Activated CD8-positive, alpha-beta memory T cell treated with anti-CD3 and anti-CD28 coated beads, Interleukin-2, amount 10 ng/mL, durations not matched to agents 7 days and 5 days (primary cell): ENCODE measurements at regions not wholly inside any gene's neighbourhood (a gene's known extent, or its start where the extent isn't known, plus 50 kb on each side); places are given as distances from the start of the nearest gene placed in this dataset.

ENCODE experiments used
- ATAC-seq: fragments of 150-1000 bp; cut with Tn5 transposase; one replicate; pipeline ENCODE4 v1.10.0; 2021; ENCODE audit warnings: moderate library complexity
- CTCF ChIA-PET: fragments of 350-600 bp; sonication (Branson Sonifier 250); formaldehyde crosslinking; loops from one replicate; lab custom pipeline; 2021; ENCODE audit warnings: antibody characterized with exemption; lab: Charles Lee
- DNase-seq: peaks from one replicate; pipeline ENCODE4 v3.0.0-alpha.2; 2020
- H3K27ac Mint-ChIP-seq: one replicate; pipeline ENCODE4 v1.8.0; 2021; ENCODE audit warnings: mild to moderate bottlenecking, mixed read lengths
- H3K27me3 Mint-ChIP-seq: one replicate; pipeline ENCODE4 v1.8.0; 2021; ENCODE audit warnings: mixed read lengths
- H3K36me3 Mint-ChIP-seq: one replicate; pipeline ENCODE4 v1.8.0; 2021; ENCODE audit warnings: mild to moderate bottlenecking, mixed read lengths
- H3K4me1 Mint-ChIP-seq: one replicate; pipeline ENCODE4 v1.8.0; 2021; ENCODE audit warnings: mixed read lengths
- H3K4me3 Mint-ChIP-seq: one replicate; pipeline ENCODE4 v1.8.0; 2021; ENCODE audit warnings: mild to moderate bottlenecking, moderate library complexity, mixed read lengths
- H3K9me3 Mint-ChIP-seq: one replicate; pipeline ENCODE4 v1.8.0; 2022; ENCODE audit warnings: low read depth, mixed read lengths

DNA sequence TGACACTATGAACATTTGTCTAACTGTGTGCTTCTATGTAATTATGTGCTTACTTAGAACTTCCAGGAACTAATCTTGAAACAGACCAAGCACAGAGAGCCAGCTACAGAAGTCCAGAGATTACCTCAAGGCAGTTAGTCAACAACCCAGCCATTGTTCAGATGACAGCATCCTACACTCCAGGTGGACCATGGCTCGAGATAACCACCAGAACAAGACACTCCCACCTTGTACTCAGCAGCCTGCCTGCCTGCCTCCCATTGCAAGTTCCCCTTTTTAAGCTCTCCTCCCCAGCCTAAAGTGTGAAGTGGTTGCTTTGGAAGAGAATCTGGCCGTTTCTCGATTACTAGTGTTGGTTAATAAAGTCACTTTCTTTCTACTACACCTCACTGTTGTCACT is 1080.6 kb upstream of the LRRN3 start:
- Mint-ChIP-seq H3K27me3 (no peaks in the 10 kb centered on the region), H3K9me3 (no peaks in the 10 kb centered on the region), H3K4me1 (no peaks in the 10 kb centered on the region), H3K36me3 (no peaks in the 10 kb centered on the region), H3K4me3 (no peak overlapping the region), H3K27ac (no peak overlapping the region)
- CTCF ChIA-PET: no interaction called here
- ATAC-seq: no peak
- no peak for DNase-seq

DNA sequence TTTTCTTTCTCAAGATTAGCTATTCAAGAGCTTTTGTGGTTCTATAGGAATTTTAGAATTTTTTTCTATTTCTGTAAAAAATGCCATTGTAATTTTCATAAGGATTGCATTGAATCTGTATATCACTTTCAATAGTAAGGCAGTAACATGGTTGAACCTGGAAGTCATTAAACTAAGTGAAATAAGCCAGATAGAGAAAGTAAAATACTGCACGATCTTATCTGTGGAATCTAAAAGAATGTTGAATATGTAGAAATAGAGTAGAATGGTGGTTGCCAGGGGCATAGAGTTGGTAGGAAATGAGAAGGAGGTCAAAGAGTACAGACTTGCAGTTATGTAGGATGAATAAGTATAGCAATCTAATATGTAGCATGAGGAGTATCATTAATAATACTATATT is 1073.5 kb upstream of the LRRN3 start:
- Mint-ChIP-seq H3K27me3 (no peaks in the 10 kb centered on the region), H3K27ac (no peak overlapping the region), H3K4me3 (no peak overlapping the region), H3K9me3 (no peaks in the 10 kb centered on the region), H3K36me3 (no peaks in the 10 kb centered on the region), H3K4me1 (no peaks in the 10 kb centered on the region)
- ATAC-seq (no peak), DNase-seq (no peak)
- CTCF ChIA-PET: no interaction called here

DNA sequence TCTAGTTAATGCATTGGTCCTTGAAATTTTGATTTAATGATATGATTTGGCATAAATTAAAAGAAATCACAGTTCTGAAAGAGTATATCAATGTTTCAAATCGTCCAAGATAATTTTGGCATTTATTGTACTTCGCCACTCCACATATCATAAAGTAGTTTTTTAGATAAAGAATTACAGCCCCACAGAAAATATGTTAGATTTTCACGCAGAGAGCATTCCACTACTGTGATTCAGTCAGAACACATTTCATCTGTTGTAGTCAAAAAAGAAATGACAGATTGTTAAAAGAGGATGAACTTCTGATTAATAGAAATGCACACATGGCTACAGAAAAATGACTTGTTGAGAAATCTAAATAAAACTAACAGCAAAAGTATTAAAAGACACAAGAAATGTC is 1063.5 kb upstream of the LRRN3 start:
- no peaks in the 10 kb centered on the region for H3K4me1 Mint-ChIP-seq
- no peaks in the 10 kb centered on the region for H3K9me3 Mint-ChIP-seq
- ATAC-seq (no peak), DNase-seq (no peak)
- no peaks in the 10 kb centered on the region for H3K36me3 Mint-ChIP-seq
- H3K27me3 Mint-ChIP-seq: no peaks in the 10 kb centered on the region
- no peak overlapping the region for H3K27ac Mint-ChIP-seq
- no peak overlapping the region for H3K4me3 Mint-ChIP-seq
- CTCF ChIA-PET: no interaction called here

DNA sequence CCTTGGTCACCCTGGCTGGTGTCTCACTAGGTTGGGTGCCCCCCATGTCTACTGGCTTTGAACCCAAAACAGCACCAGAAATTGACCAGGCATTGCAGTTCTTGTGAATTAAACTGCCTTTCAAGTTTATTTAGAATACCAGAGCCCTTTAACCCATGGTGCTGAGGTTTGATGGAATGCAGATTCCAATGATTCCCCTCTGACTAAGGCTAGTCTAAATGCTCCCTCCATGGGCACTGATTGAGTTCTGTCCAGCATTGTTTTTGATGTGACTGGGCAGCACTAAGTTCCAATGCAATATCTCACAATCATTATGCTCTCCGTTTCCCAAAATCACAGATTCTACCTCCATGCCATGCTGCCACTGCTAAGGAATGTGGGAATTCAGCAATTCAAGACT is 1047.4 kb upstream of the LRRN3 start:
- CTCF ChIA-PET: no interaction called here
- Mint-ChIP-seq H3K27me3 (no peaks in the 10 kb centered on the region), H3K36me3 (no peaks in the 10 kb centered on the region)

DNA sequence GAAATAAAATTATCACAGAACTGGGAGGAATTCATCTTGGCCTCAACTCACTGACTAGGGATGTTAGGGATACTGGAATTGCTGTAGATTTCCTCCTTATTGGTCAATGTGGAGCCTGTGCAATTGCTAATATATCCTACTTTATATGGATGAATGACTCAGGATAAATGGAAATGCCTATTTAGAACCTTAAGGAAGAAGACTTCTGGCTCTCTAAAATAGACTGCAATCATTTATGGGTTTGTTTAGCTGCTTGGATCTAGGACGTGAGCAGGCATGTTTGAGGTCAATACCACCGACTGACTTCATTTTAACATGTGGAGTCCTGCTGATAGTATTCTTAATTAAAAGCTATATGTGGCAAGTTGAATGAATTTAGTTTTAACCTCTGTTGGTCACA is 1040.1 kb upstream of the LRRN3 start:
- H3K4me1 Mint-ChIP-seq: no peaks in the 10 kb centered on the region
- CTCF ChIA-PET: no interaction called here
- H3K27me3 Mint-ChIP-seq: no peaks in the 10 kb centered on the region
- H3K36me3 Mint-ChIP-seq: no peaks in the 10 kb centered on the region
- ATAC-seq (no peak), DNase-seq (no peak)
- H3K27ac Mint-ChIP-seq: no peak overlapping the region
- no peaks in the 10 kb centered on the region for H3K9me3 Mint-ChIP-seq
- no peak overlapping the region for H3K4me3 Mint-ChIP-seq

More for the DNA sequence above, 1047.4 kb upstream of the LRRN3 start:
- DNase-seq (no peak), ATAC-seq (no peak)
- no peaks in the 10 kb centered on the region for H3K4me1 Mint-ChIP-seq
- no peaks in the 10 kb centered on the region for H3K9me3 Mint-ChIP-seq
- no peak overlapping the region for H3K4me3 Mint-ChIP-seq
- H3K27ac Mint-ChIP-seq: no peak overlapping the region

DNA sequence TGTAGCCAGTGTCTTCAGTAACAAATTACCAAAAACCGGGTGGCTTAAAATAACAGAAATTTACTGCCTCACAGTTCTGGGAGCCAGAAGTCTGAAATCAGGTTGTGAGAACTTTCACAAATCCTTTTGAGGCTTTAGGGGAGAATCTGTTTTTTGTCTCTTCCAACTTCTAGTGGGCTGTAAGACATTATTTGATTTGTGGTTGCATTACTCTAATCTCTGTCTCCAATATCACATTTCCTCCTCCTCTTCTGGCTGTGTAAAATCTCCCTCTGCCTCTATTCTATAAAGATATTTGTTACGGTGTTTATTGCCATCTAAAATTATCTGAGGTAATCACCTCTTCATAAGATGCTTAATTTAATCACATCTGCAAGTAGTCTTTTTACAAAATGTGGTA is 1039.6 kb upstream of the LRRN3 start:
- Mint-ChIP-seq H3K4me3 (no peak overlapping the region), H3K27ac (no peak overlapping the region), H3K27me3 (no peaks in the 10 kb centered on the region), H3K4me1 (no peaks in the 10 kb centered on the region), H3K9me3 (no peaks in the 10 kb centered on the region), H3K36me3 (no peaks in the 10 kb centered on the region)
- DNase-seq: no peak
- CTCF ChIA-PET: no interaction called here
- ATAC-seq: no peak

DNA sequence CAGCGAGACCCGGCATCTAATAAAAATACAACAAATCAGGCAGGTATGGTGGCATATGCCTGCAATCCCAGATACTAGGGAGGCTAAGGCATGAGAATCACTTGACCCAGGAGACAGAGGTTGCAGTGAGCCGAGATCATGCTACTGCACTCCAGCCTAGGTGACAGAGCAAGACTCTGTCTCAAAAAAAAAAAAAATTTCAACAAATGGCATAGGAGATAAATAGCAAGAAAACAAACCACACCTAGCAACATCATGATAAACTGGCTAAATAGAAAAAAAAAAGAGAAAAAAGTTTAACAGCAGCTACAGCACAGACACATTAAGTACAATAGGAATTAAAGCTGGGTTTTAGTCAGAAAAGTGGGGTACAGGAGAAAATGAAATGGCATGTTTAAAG is 1034.6 kb upstream of the LRRN3 start:
- DNase-seq (no peak), ATAC-seq (no peak)
- no peak overlapping the region for H3K27ac Mint-ChIP-seq
- H3K4me3 Mint-ChIP-seq: no peak overlapping the region
- CTCF ChIA-PET: no interaction called here
- no peaks in the 10 kb centered on the region for H3K27me3 Mint-ChIP-seq
- H3K4me1 Mint-ChIP-seq: no peaks in the 10 kb centered on the region
- H3K9me3 Mint-ChIP-seq: no peaks in the 10 kb centered on the region
- no peaks in the 10 kb centered on the region for H3K36me3 Mint-ChIP-seq

DNA sequence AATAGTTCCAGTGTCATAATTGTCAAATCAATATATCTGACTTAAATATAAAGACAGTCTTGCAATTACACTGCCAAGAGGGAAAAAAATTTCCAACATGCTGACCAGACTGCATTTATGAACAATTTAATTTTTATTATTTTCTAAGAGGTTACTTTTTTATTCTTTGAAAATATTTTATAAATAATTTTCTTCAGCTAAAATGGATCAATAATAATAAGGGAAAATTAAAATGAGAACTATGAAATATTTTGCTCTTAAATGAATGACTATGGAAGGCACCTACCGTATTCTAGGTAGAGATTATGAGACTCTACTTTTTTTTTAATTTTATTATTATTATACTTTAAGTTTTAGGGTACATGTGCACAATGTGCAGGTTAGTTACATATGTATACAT is 1032.5 kb upstream of the LRRN3 start:
- Mint-ChIP-seq H3K4me3 (no peak overlapping the region), H3K36me3 (no peaks in the 10 kb centered on the region), H3K9me3 (no peaks in the 10 kb centered on the region), H3K27ac (no peak overlapping the region), H3K4me1 (no peaks in the 10 kb centered on the region), H3K27me3 (no peaks in the 10 kb centered on the region)
- no peak for DNase-seq
- ATAC-seq: no peak
- CTCF ChIA-PET: no interaction called here

DNA sequence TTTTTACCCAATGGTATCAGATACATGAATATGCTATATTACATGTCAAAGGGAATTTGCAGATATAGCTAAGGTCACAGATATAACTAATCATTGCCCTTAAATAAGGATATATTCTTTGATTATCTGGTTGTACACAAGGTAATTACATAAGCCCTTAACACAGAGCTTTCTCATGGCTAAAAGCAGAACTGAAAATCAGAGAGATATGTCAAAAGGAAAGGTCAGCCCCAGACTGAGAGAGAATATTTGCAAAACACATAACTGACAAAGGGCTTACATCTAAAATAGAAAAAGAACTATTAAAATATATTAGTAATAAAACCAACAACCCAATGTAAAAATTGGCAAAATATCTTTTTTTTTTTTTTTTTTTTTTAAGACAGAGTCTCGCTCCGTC is 1029.5 kb upstream of the LRRN3 start:
- Mint-ChIP-seq H3K36me3 (no peaks in the 10 kb centered on the region), H3K9me3 (no peaks in the 10 kb centered on the region), H3K27ac (no peak overlapping the region), H3K4me1 (no peaks in the 10 kb centered on the region), H3K4me3 (no peak overlapping the region), H3K27me3 (no peaks in the 10 kb centered on the region)
- ATAC-seq (no peak), DNase-seq (no peak)
- CTCF ChIA-PET: no interaction called here

DNA sequence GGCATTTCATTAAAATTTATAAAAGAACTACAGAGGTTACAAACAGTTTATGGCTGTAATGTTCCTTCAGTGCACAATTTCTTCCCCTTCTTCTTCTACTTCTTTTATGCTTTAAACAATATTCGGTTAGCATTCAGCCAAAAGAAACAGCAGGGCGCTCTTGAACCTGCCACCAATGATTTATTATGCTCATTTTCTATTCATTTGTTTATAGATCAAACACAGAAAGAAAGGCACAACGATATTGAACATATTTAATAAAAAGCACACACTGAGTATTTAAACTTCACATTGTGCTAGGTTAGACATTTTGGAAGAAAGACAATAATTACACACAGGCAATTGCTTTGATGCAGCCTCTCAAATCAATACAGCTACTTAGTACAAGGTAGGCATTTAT is 1025.8 kb upstream of the LRRN3 start:
- H3K4me1 Mint-ChIP-seq: no peaks in the 10 kb centered on the region
- no peak for ATAC-seq
- no peak overlapping the region for H3K4me3 Mint-ChIP-seq
- H3K27ac Mint-ChIP-seq: no peak overlapping the region
- H3K27me3 Mint-ChIP-seq: no peaks in the 10 kb centered on the region
- no peaks in the 10 kb centered on the region for H3K9me3 Mint-ChIP-seq
- DNase-seq: no peak
- CTCF ChIA-PET: no interaction called here
- no peaks in the 10 kb centered on the region for H3K36me3 Mint-ChIP-seq

DNA sequence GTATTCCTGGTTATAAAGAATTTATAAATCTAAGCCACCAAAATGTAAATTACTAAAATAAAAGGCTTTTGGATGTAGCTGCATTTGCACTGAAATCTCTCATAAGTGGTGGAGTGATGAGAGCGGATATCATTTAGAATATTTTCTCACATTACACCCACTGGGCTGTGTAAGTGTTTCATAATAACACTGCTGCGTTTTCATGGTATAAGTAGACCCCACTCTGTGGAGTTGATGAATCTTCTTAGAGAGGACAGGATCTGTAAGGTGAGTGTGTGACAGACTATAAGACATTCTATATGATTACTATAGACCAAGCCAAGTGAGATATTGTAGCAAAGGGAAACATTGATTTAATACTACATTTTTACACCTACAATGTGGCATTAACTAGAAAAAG is 1024.1 kb upstream of the LRRN3 start:
- no peaks in the 10 kb centered on the region for H3K36me3 Mint-ChIP-seq
- H3K4me1 Mint-ChIP-seq: no peaks in the 10 kb centered on the region
- H3K27me3 Mint-ChIP-seq: no peaks in the 10 kb centered on the region
- no peaks in the 10 kb centered on the region for H3K9me3 Mint-ChIP-seq
- no peak overlapping the region for H3K4me3 Mint-ChIP-seq
- DNase-seq (no peak), ATAC-seq (no peak)
- CTCF ChIA-PET: no interaction called here
- H3K27ac Mint-ChIP-seq: no peak overlapping the region

DNA sequence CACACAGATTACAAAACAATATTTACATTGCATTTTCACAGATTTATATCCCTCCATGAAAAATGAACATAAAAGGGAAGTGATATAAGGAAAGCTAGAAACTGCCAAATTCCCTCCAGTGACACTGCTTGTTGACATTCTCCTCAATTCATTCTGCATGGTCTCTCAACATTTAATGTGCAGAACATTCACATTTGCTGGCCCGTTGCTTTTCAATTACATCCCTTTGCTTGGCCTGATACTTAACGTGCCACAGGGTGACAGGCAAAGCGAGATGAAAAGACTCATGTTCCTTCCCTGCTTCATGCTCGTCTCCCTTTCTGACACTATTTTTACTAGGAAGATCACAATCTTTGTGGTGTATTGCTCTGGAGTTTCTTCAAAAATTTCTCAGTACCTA is 1019.7 kb upstream of the LRRN3 start:
- no peaks in the 10 kb centered on the region for H3K36me3 Mint-ChIP-seq
- no peak overlapping the region for H3K27ac Mint-ChIP-seq
- H3K4me3 Mint-ChIP-seq: no peak overlapping the region
- H3K4me1 Mint-ChIP-seq: no peaks in the 10 kb centered on the region
- ATAC-seq (no peak), DNase-seq (no peak)
- H3K9me3 Mint-ChIP-seq: no peaks in the 10 kb centered on the region
- H3K27me3 Mint-ChIP-seq: no peaks in the 10 kb centered on the region
- CTCF ChIA-PET: no interaction called here

DNA sequence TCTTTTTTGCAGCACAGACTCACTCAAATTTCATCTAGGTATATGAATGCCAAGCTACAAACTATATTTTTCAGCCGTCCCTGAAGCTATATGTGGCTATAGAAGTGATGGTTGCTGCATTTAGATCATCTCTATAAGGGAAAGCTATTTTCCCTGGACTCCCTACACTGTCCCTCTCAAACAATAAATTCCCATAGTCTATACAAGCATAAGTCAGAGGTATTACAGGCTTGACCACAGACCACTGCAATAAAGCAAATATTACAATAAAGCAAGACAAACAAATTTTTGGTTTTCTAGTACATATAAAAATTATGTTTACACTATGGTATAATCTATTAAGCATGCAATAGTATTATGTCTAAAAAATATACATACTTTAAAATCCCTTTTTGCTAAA is 1015.5 kb upstream of the LRRN3 start:
- H3K9me3 Mint-ChIP-seq: peaks cover 2% of the 10 kb centered on the region
- no peak for DNase-seq
- no peak overlapping the region for H3K4me3 Mint-ChIP-seq
- ATAC-seq: no peak
- no peak overlapping the region for H3K27ac Mint-ChIP-seq
- no peaks in the 10 kb centered on the region for H3K36me3 Mint-ChIP-seq
- no peaks in the 10 kb centered on the region for H3K27me3 Mint-ChIP-seq
- CTCF ChIA-PET: no interaction called here
- H3K4me1 Mint-ChIP-seq: no peaks in the 10 kb centered on the region

DNA sequence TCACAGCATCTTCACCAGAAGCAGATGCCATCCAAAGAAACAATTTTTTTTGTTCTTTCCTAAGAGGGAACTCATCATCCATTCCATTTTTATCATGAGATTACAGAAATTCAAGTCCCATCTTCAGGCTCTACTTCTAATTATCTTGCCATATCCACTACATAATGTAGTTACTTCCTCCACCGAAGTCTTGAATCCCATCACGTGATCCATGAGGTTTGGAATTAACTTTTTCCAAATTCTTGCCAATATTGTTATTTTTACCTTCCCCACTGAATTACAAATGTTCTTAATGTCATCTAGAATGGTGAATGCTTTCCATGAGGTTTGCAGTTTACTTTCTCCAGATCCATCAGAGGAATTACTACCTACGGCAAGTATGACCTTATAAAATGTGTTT is 1014.7 kb upstream of the LRRN3 start:
- no peak for ATAC-seq
- Mint-ChIP-seq H3K27me3 (no peaks in the 10 kb centered on the region), H3K9me3 (peaks cover 2% of the 10 kb centered on the region), H3K36me3 (no peaks in the 10 kb centered on the region), H3K27ac (no peak overlapping the region), H3K4me3 (no peak overlapping the region), H3K4me1 (no peaks in the 10 kb centered on the region)
- CTCF ChIA-PET: no interaction called here
- no peak for DNase-seq

DNA sequence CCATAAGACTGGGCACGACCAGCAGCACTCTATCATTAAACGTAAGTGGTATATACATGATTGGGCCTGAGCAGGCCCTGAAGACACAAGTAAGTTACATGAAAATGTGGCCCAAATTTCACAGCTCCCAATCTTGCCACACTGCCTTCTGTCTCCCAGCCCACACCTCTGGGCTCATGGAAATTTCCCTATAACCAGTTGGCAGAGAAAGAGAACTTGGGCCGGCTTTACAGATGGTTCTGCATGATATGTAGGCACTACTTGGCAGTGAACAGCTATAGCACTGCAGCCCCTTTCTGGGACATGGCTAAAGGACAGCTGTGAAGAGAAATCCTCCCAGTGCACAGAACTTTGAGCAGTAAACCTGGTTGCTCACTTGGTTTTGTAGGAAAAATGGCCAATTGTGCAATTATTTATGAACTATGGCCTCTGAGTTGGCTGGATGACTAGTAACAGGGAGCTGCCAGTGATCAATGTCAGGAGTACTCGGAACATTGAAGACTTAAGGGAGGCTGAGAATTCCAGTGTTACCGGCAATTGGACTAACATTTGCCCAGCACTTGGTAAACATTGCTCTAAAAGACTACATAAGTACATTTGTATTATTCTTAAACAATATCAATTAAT is 1006.6 kb upstream of the LRRN3 start:
- no peaks in the 10 kb centered on the region for H3K27me3 Mint-ChIP-seq
- no peaks in the 10 kb centered on the region for H3K4me1 Mint-ChIP-seq
- peaks cover 2% of the 10 kb centered on the region for H3K9me3 Mint-ChIP-seq
- H3K27ac Mint-ChIP-seq: no peak overlapping the region
- ATAC-seq (no peak), DNase-seq (no peak)
- no peaks in the 10 kb centered on the region for H3K36me3 Mint-ChIP-seq
- H3K4me3 Mint-ChIP-seq: no peak overlapping the region
- CTCF ChIA-PET: no interaction called here
